WERI-Rb-1 (cell line): ENCODE measurements at regions not wholly inside any gene's neighbourhood (a gene's known extent, or its start where the extent isn't known, plus 50 kb on each side); places are given as distances from the start of the nearest gene placed in this dataset.

Experiments
- DNase-seq: peaks from one replicate; pipeline ENCODE4 v3.0.0-alpha.2; 2020
- H3K27ac ChIP-seq: fragments of 250-450 bp; sonication (Bioruptor Pico); 2 replicates; pipeline ENCODE4 v1.5.1; 2020; ENCODE audit warnings: mild to moderate bottlenecking, moderate library complexity
- H3K27me3 ChIP-seq: fragments of 250-450 bp; sonication (Bioruptor Pico); 2 replicates; pipeline ENCODE4 v1.5.1; 2021; ENCODE audit warnings: mild to moderate bottlenecking, low read depth, moderate library complexity; ENCODE audit not compliant: insufficient read depth, severe bottlenecking
- H3K36me3 ChIP-seq: fragments of 250-450 bp; sonication (Bioruptor Pico); 2 replicates; pipeline ENCODE4 v1.5.1; 2020; ENCODE audit warnings: mild to moderate bottlenecking, moderate library complexity
- H3K4me3 ChIP-seq: 2 replicates; pipeline ENCODE4 v1.5.1; 2011; ENCODE audit warnings: low read depth, mild to moderate bottlenecking, control low read depth, low read length
- H3K9me3 ChIP-seq: fragments of 250-450 bp; sonication (Bioruptor Pico); 2 replicates; pipeline ENCODE4 v1.5.1; 2021; ENCODE audit warnings: mild to moderate bottlenecking, moderate library complexity; ENCODE audit not compliant: severe bottlenecking
- CTCF ChIP-seq: IDR thresholded peaks from 2 replicates; pipeline ENCODE4 v1.5.1; 2011; ENCODE audit warnings: low read depth, mild to moderate bottlenecking, control low read depth, inconsistent platforms, low read length

GRCh38 chr1:98028800-98029199 lies 108.0 kb upstream of the DPYD start:
- Histone ChIP-seq H3K4me3 (no peak overlapping the region), H3K27me3 (no peaks in the 10 kb centered on the region), H3K36me3 (no peaks in the 10 kb centered on the region), H3K27ac (no peak overlapping the region), H3K9me3 (no peaks in the 10 kb centered on the region)
- TF ChIP-seq CTCF = no peak
- DNase-seq = no peak

DNA sequence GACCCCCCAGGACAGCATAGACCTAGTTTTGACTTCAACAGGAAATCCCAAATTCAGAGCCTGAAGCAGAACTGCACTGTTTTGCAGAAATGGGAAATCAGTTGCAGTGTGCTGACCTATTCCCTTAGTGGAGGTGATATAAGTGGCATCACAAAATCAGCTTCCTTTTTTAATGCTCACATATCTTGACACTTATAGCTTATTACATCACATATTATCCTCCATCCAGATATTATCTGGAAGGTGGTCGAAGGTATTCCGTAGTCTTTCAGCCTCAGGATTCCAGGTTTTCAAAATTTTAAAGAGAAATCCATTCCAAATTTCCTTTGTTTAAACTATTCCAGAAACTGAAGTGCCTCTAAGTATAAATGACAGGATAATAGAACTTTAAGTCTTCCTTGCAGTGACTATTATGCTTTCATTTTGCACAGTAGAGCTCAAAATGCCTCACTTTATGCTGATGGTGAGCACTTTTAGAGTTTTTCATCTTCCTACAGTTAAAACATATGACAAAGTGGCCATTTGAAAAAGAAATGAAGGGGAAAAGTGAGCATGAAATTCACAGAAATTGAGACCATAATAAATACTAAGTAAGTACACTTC lies 106.4 kb upstream of the DPYD start:
- no peak for TF ChIP-seq CTCF
- DNase-seq = no peak
- no peak overlapping the region for H3K4me3 ChIP-seq

DNA sequence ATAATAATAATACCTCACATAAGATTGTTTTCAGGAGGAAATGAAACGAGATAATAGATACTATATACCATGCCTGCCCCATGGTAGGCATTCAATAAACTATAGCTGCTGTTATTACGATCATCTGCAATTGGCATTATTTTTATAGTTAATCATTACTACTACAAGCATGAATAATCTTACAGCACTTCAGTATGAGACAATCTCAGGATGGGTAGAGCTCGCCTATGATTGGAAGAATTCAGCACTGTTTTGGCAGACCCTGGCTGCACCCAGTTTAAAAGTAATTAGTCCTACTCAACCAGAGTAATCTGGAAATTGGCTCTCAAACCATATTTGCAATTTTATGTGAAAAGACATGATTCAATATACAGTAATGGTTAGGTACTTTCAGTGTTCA lies 105.0 kb upstream of the DPYD start:
- Histone ChIP-seq H3K9me3 (no peaks in the 10 kb centered on the region), H3K4me3 (no peak overlapping the region), H3K36me3 (no peaks in the 10 kb centered on the region), H3K27ac (no peak overlapping the region), H3K27me3 (no peaks in the 10 kb centered on the region)
- no peak for TF ChIP-seq CTCF
- DNase-seq = no peak

More for the DNA sequence above, 106.4 kb upstream of the DPYD start:
- Histone ChIP-seq H3K27me3 (no peaks in the 10 kb centered on the region), H3K9me3 (no peaks in the 10 kb centered on the region), H3K36me3 (no peaks in the 10 kb centered on the region), H3K27ac (no peak overlapping the region)

- H3K9me3 ChIP-seq = no peaks in the 10 kb centered on the region
- no peak overlapping the region for H3K4me3 ChIP-seq
- DNase-seq = no peak
- no peaks in the 10 kb centered on the region for H3K27me3 ChIP-seq
- no peaks in the 10 kb centered on the region for H3K36me3 ChIP-seq
- no peak for TF ChIP-seq CTCF
- no peak overlapping the region for H3K27ac ChIP-seq
Measured at GRCh38 chr1:98021126-98021525, 100.3 kb upstream of the DPYD start.

GRCh38 chr1:98019747-98020146 lies 98.9 kb upstream of the DPYD start:
- TF ChIP-seq CTCF = no peak
- Histone ChIP-seq H3K9me3 (no peaks in the 10 kb centered on the region), H3K4me3 (no peak overlapping the region), H3K27ac (no peak overlapping the region), H3K36me3 (no peaks in the 10 kb centered on the region), H3K27me3 (no peaks in the 10 kb centered on the region)
- DNase-seq = no peak

- H3K9me3 ChIP-seq = no peaks in the 10 kb centered on the region
- no peak for DNase-seq
- H3K27ac ChIP-seq = no peak overlapping the region
- TF ChIP-seq CTCF = no peak
- H3K4me3 ChIP-seq = no peak overlapping the region
- no peaks in the 10 kb centered on the region for H3K36me3 ChIP-seq
- no peaks in the 10 kb centered on the region for H3K27me3 ChIP-seq
Measured at GRCh38 chr1:98018074-98018473, 97.2 kb upstream of the DPYD start.
